MCF 10A (cell line): ENCODE measurements at regions not wholly inside any gene's neighbourhood (a gene's known extent, or its start where the extent isn't known, plus 50 kb on each side); places are given as distances from the start of the nearest gene placed in this dataset.
A peak's percentile ranks its signal among the peaks of the same experiment; 100 is the strongest.

Experiments
- BruUV-seq: library from RNA; stranded (reverse); fragments of 400-500 nt; replicated peaks from 2 replicates; lab custom pipeline; 2021; lab: Mats Ljungman, UMichigan
- CTCF ChIA-PET: fragments of 300-600 bp; sonication (Branson Sonifier 250); formaldehyde crosslinking; extraction: SDS; loops from one replicate; lab custom pipeline; 2021; ENCODE audit warnings: antibody characterized with exemption, inconsistent platforms; lab: Yijun Ruan, JAX
- POLR2A ChIA-PET: fragments of 300-600, 350-650 bp; sonication (Branson Sonifier 250); formaldehyde crosslinking; extraction: SDS; loops from one replicate; lab custom pipeline; 2020; ENCODE audit warnings: antibody characterized with exemption, inconsistent platforms; lab: Yijun Ruan, JAX
- DNase-seq: peaks from one replicate; pipeline ENCODE4 v3.0.0-alpha.2; 2018; ENCODE audit not compliant: unreplicated experiment
- H3K27ac Mint-ChIP-seq: one replicate; pipeline ENCODE4 v1.8.0; 2022; ENCODE audit warnings: mild to moderate bottlenecking, low read depth, mixed read lengths; ENCODE audit not compliant: unreplicated experiment
- H3K27me3 Mint-ChIP-seq: one replicate; pipeline ENCODE4 v1.8.0; 2022; ENCODE audit warnings: mixed read lengths; ENCODE audit not compliant: insufficient read depth, unreplicated experiment
- H3K36me3 Mint-ChIP-seq: one replicate; pipeline ENCODE4 v1.8.0; 2022; ENCODE audit warnings: mild to moderate bottlenecking, moderate library complexity, mixed read lengths; ENCODE audit not compliant: insufficient read depth, unreplicated experiment
- H3K4me1 Mint-ChIP-seq: one replicate; pipeline ENCODE4 v1.8.0; 2022; ENCODE audit warnings: mixed read lengths; ENCODE audit not compliant: insufficient read depth, unreplicated experiment
- H3K4me3 Mint-ChIP-seq: one replicate; pipeline ENCODE4 v1.8.0; 2022; ENCODE audit warnings: mild to moderate bottlenecking, moderate library complexity, mixed read lengths; ENCODE audit not compliant: unreplicated experiment
- H3K9me3 Mint-ChIP-seq: one replicate; pipeline ENCODE4 v1.8.0; 2022; ENCODE audit warnings: mixed read lengths; ENCODE audit not compliant: unreplicated experiment
- intact Hi-C: fragments of 100-400 bp; cut with micrococcal nuclease; formaldehyde crosslinking; loops from 2 replicates; pipeline ENCODE4 v1.14.1; 2022
- TF ChIP-seq, protein P1 (sequence below): fragments of 200-600 bp; IDR thresholded peaks from one replicate; pipeline ENCODE4 v1.8.0; 2022; ENCODE audit warnings: antibody characterized with exemption, mild to moderate bottlenecking; ENCODE audit not compliant: unreplicated experiment

DNA sequence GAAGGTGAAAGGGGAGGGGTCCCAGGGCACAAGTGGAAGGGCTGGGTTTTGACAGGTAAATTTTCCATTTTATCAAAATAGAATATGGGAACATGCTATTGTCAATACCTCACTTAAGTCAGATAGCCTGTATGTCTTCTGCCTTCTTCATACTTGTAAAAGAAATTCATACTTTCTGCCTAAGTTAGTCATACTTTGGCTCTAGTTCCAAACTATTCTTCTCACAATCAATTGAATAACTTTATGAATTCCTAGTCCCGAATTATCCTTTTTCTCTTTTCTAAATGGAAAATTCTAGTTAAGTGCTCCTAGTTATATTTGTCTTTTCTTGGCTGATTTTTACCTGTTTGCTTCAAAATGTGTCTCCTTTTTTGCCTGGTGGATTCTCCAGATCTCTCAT, 271.4 kb downstream of the CSNK1G3 start:
- no peaks in the 10 kb centered on the region for H3K9me3 Mint-ChIP-seq
- H3K4me1 Mint-ChIP-seq, result peaks cover 9% of the 10 kb centered on the region
- POLR2A ChIA-PET, result no interaction called here
- CTCF ChIA-PET, result no interaction called here
- no peak overlapping the region for H3K27ac Mint-ChIP-seq
- DNase-seq, result no peak
- TF ChIP-seq, protein P1, sequence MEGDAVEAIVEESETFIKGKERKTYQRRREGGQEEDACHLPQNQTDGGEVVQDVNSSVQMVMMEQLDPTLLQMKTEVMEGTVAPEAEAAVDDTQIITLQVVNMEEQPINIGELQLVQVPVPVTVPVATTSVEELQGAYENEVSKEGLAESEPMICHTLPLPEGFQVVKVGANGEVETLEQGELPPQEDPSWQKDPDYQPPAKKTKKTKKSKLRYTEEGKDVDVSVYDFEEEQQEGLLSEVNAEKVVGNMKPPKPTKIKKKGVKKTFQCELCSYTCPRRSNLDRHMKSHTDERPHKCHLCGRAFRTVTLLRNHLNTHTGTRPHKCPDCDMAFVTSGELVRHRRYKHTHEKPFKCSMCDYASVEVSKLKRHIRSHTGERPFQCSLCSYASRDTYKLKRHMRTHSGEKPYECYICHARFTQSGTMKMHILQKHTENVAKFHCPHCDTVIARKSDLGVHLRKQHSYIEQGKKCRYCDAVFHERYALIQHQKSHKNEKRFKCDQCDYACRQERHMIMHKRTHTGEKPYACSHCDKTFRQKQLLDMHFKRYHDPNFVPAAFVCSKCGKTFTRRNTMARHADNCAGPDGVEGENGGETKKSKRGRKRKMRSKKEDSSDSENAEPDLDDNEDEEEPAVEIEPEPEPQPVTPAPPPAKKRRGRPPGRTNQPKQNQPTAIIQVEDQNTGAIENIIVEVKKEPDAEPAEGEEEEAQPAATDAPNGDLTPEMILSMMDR, result no peak
- H3K27me3 Mint-ChIP-seq, result no peaks in the 10 kb centered on the region
- H3K4me3 Mint-ChIP-seq, result no peak overlapping the region
- no TSS peak for BruUV-seq
- intact Hi-C loops, result no loop called here
- no peaks in the 10 kb centered on the region for H3K36me3 Mint-ChIP-seq

DNA sequence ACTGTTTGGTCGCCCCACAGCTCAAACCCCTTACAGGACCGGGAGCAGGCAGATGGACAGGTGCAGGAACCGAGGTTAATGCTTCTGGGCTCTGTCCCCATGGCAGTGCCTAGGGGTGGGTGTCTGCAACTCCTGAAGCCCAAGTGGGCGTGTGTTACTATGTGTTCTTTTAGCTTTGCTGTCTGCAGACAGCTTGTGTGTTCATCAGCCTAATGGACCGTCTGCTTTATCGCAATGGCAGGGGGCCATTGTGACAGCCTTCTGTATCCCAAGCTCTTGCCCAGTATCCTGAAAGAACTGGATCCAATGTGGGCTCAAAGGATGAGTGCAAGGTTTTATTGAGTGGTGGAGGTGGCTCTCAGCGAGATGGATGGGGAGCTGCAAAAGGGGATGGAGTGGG, 266.7 kb downstream of the CSNK1G3 start:
- no peaks in the 10 kb centered on the region for H3K27me3 Mint-ChIP-seq
- H3K4me3 Mint-ChIP-seq, result no peak overlapping the region
- no TSS peak for BruUV-seq
- no peak overlapping the region for H3K27ac Mint-ChIP-seq
- H3K9me3 Mint-ChIP-seq, result no peaks in the 10 kb centered on the region
- H3K4me1 Mint-ChIP-seq, result no peaks in the 10 kb centered on the region
- H3K36me3 Mint-ChIP-seq, result no peaks in the 10 kb centered on the region
- TF ChIP-seq, protein P1, result no peak
- intact Hi-C loops, result no loop called here
- DNase-seq, result no peak
- CTCF ChIA-PET, result no interaction called here
- POLR2A ChIA-PET, result no interaction called here

DNA sequence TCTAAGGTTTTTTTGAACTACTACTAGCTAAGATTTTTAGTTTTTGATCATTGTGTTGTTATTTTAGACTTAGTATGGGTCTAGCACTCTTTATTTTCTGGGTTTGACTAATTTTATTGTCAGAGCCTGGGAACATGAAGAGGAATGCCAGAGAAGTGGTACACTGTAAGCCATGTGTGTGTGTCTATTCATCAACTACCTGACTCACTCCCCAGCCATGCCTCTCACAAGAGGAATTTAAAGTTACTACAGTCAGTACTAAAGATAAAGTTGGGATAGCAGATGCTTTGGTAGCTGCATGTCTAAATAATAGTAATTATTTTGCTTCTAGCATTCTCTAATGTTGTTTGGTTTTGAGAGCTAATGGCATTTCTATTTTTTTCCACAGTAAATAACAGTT, 264.8 kb downstream of the CSNK1G3 start:
- TF ChIP-seq, protein P1, result no peak
- BruUV-seq, result no TSS peak
- CTCF ChIA-PET, result interaction anchor here (1.6 kb wide), 1 partner anchor 9 kb away, joined by 4 read pairs; no protein-coding TSS in a partner anchor
- Mint-ChIP-seq H3K36me3 (no peaks in the 10 kb centered on the region), H3K27me3 (no peaks in the 10 kb centered on the region), H3K4me1 (no peaks in the 10 kb centered on the region), H3K27ac (no peak overlapping the region), H3K4me3 (no peak overlapping the region), H3K9me3 (no peaks in the 10 kb centered on the region)
- DNase-seq, result peak; percentile 9
- intact Hi-C loops, result no loop called here
- POLR2A ChIA-PET, result interaction anchor here (0.7 to 1.5 kb wide), 2 partner anchors 9 to 23 kb away, joined by 3 to 5 read pairs; no protein-coding TSS in a partner anchor

DNA sequence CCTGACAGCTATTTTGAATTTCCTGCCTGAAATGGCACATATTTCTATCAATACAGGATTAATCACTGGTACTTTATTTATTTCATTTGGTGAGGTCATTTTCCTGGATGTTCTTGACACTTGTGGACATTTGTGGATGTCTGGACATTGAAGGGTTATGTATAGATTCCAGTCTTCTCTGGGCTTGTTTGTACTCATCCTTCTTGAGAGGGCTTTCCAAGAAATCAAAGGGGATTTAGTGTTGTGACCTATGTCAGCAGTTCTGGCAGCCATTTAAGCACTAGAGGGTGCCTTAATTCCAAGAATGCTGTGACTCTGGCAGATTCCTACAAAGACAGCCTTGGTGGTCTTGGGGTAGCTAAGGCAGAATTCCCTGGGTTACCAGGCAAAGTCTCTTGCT, 259.7 kb downstream of the CSNK1G3 start:
- no peaks in the 10 kb centered on the region for H3K36me3 Mint-ChIP-seq
- CTCF ChIA-PET, result no interaction called here
- POLR2A ChIA-PET, result interaction anchor here (0.7 to 1.0 kb wide), 2 partner anchors 45 to 71 kb away, joined by 3 to 4 read pairs; no protein-coding TSS in a partner anchor
- H3K4me3 Mint-ChIP-seq, result no peak overlapping the region
- no peaks in the 10 kb centered on the region for H3K4me1 Mint-ChIP-seq
- no peaks in the 10 kb centered on the region for H3K27me3 Mint-ChIP-seq
- intact Hi-C loops, result no loop called here
- no peaks in the 10 kb centered on the region for H3K9me3 Mint-ChIP-seq
- H3K27ac Mint-ChIP-seq, result no peak overlapping the region
- no peak for DNase-seq
- no TSS peak for BruUV-seq
- TF ChIP-seq, protein P1, result no peak
